K562 (cell line): ENCODE measurements at regions not wholly inside any gene's neighbourhood (a gene's known extent, or its start where the extent isn't known, plus 50 kb on each side); places are given as distances from the start of the nearest gene placed in this dataset.

ENCODE experiments used
- ATAC-seq: fragments of 200-7000 bp; cut with Tn5 transposase; 3 replicates; pipeline ENCODE4 v1.9.1; 2020; ENCODE audit warnings: moderate library complexity
- BruUV-seq: library from RNA; stranded (reverse); fragments of 400-500 nt; replicated peaks from 2 replicates; lab custom pipeline; 2021; lab: Mats Ljungman, UMichigan
- CTCF ChIA-PET: fragments of 300-600 bp; formaldehyde crosslinking; extraction: SDS; loops from one replicate; lab custom pipeline; 2021; ENCODE audit warnings: low intra/inter-chr PET ratio; lab: Yijun Ruan, JAX
- POLR2A ChIA-PET: fragments of 300-600, 350-650 bp; sonication (Branson Sonifier 250); formaldehyde crosslinking; extraction: SDS; loops from one replicate; lab custom pipeline; 2021; ENCODE audit warnings: antibody characterized with exemption, inconsistent platforms; lab: Yijun Ruan, JAX
- DNase-seq, 4 experiments: peaks; one replicate each; pipeline versions ENCODE4 v3.0.0 to v3.0.0-alpha.2; 2011 to 2018; ENCODE audit warnings: low spot score in 3 of 4, mixed read lengths in 3 of 4; ENCODE audit errors: extremely low read depth in 1 of 4
- FAIRE-seq: peaks from 2 replicates; lab custom pipeline; 2011; peaks lifted over from hg19 to GRCh38; lab: Jason Lieb, UNC
- H2AFZ ChIP-seq: 2 replicates; pipeline ENCODE4 v1.6.0; 2011; ENCODE audit warnings: low read depth, low read length, control low read depth, inconsistent platforms
- H3K27ac ChIP-seq: fragments of 200-600 bp; 3 replicates; pipeline ENCODE4 v1.8.0; 2011; ENCODE audit warnings: low read depth, mild to moderate bottlenecking, control low read depth, inconsistent platforms, low read length, moderate library complexity, mixed read lengths; ENCODE audit errors: extremely low read depth
- H3K27me3 ChIP-seq, 2 experiments: fragments of 300-600 bp in 1 of 2; 2 replicates in 1 of 2; 3 replicates in 1 of 2; pipeline versions ENCODE4 v1.6.0 to v1.8.0; 2011; ENCODE audit warnings: inconsistent platforms in 2 of 2, low read length in 2 of 2, mild to moderate bottlenecking in 1 of 2, mixed read lengths in 1 of 2, moderate library complexity in 1 of 2; ENCODE audit not compliant: control insufficient read depth in 2 of 2, insufficient read depth in 2 of 2
- H3K36me3 ChIP-seq: fragments of 300-600 bp; 3 replicates; pipeline ENCODE4 v1.8.0; 2011; ENCODE audit warnings: mild to moderate bottlenecking, low read length, inconsistent platforms; ENCODE audit not compliant: control insufficient read depth, insufficient read depth
- H3K4me1 ChIP-seq, 2 experiments: fragments of 200-600 bp in 1 of 2; replicated peaks in 1 of 2; 2 replicates in 1 of 2; 3 replicates in 1 of 2; pipeline versions ENCODE4 v1.5.1 to v1.8.0; 2011; ENCODE audit warnings: inconsistent platforms in 2 of 2, low read length in 2 of 2, mild to moderate bottlenecking in 1 of 2, mixed read lengths in 1 of 2, moderate library complexity in 1 of 2; ENCODE audit not compliant: control insufficient read depth in 2 of 2, insufficient read depth in 2 of 2
- H3K4me2 ChIP-seq: 2 replicates; pipeline ENCODE4 v1.6.1; 2011; ENCODE audit warnings: low read length, control low read depth, inconsistent platforms, mixed read lengths; ENCODE audit not compliant: insufficient read depth
- H3K4me3 ChIP-seq: fragments of 200-600 bp; sonication (generic), shearing (Covaris generic); 2 replicates; pipeline ENCODE4 v1.5.1; 2016; ENCODE audit warnings: control low read depth, inconsistent platforms
- H3K79me2 ChIP-seq: fragments of 200-600 bp; 3 replicates; pipeline ENCODE4 v1.8.0; 2011; ENCODE audit warnings: low read length, inconsistent platforms; ENCODE audit not compliant: control insufficient read depth, insufficient read depth
- H3K9ac ChIP-seq, 2 experiments: 2 replicates each; pipeline versions ENCODE4 v1.6.0 to v1.6.1; 2011; ENCODE audit warnings: low read depth in 2 of 2, low read length in 2 of 2, control low read depth in 1 of 2, inconsistent platforms in 1 of 2, mild to moderate bottlenecking in 1 of 2, mixed read lengths in 1 of 2; ENCODE audit not compliant: insufficient read depth in 1 of 2
- H3K9me1 ChIP-seq: one replicate; pipeline ENCODE4 v1.6.0; 2011; ENCODE audit warnings: inconsistent platforms, mild to moderate bottlenecking, low read length, moderate library complexity; ENCODE audit not compliant: control insufficient read depth, insufficient read depth
- H3K9me3 ChIP-seq: replicated peaks from 2 replicates; pipeline ENCODE4 v1.5.1; 2011; ENCODE audit warnings: low read depth, low read length, inconsistent platforms; ENCODE audit not compliant: control insufficient read depth, insufficient read depth
- H4K20me1 ChIP-seq: replicated peaks from 2 replicates; pipeline ENCODE4 v1.6.1; 2011; ENCODE audit warnings: low read length, inconsistent platforms, mixed read lengths; ENCODE audit not compliant: control insufficient read depth, insufficient read depth
- DEAF1 ChIP-seq: fragments of 450-650 bp; formaldehyde crosslinking; IDR thresholded peaks from 2 replicates; pipeline ENCODE4 v1.4.0; 2020; ENCODE audit warnings: mild to moderate bottlenecking, moderate library complexity
- HDGF ChIP-seq: fragments of 450-650 bp; IDR thresholded peaks from 2 replicates; pipeline ENCODE4 v1.6.1; 2016
- PTRF ChIP-seq: fragments of 450-650 bp; IDR thresholded peaks from 2 replicates; pipeline ENCODE4 v1.6.1; 2016; ENCODE audit warnings: mild to moderate bottlenecking, missing genetic modification characterization, missing compliant biosample characterization
- RERE ChIP-seq: sonication (generic); formaldehyde crosslinking; IDR thresholded peaks from 2 replicates; pipeline ENCODE4 v1.8.0; 2023; ENCODE audit warnings: missing genetic modification reagents, mild to moderate bottlenecking, borderline replicate concordance
- RFX1 ChIP-seq: fragments of 450-650 bp; IDR thresholded peaks from 2 replicates; pipeline ENCODE4 v1.6.1; 2016; ENCODE audit warnings: mild to moderate bottlenecking, moderate library complexity
- RREB1 ChIP-seq: fragments of 250-450 bp; sonication (Bioruptor Pico); IDR thresholded peaks from 2 replicates; pipeline ENCODE4 v1.4.0; 2020
- SMAD2 ChIP-seq: fragments of 150-350 bp; IDR thresholded peaks from 2 replicates; pipeline ENCODE4 v1.6.1; 2014; ENCODE audit warnings: low read depth, mild to moderate bottlenecking, low read length
- TFAP4 ChIP-seq: sonication (generic); formaldehyde crosslinking; IDR thresholded peaks from 2 replicates; pipeline ENCODE4 v1.8.0; 2022; ENCODE audit warnings: missing genetic modification reagents, mild to moderate bottlenecking, moderate library complexity, borderline replicate concordance
- ZBTB8A ChIP-seq: fragments of 450-650 bp; IDR thresholded peaks from 2 replicates; pipeline ENCODE4 v1.6.1; 2018; ENCODE audit warnings: mild to moderate bottlenecking, moderate library complexity; ENCODE audit not compliant: partially characterized antibody
- ZEB2 ChIP-seq: fragments of 450-650 bp; IDR thresholded peaks from 2 replicates; pipeline ENCODE4 v1.6.1; 2016
- WGBS: fragments of 100-300 bp; shearing (Covaris generic); methylation state at CpG from one replicate; pipeline ENCODE4 v1.1.6; 2016; ENCODE audit warnings: low coverage, mixed read lengths; ENCODE audit not compliant: insufficient coverage; ENCODE audit errors: missing lambda C conversion rate; 5-methylcytosine and 5-hydroxymethylcytosine counted together
- in situ Hi-C: fragments of 300-500 bp; cut with MboI; formaldehyde crosslinking; loops from 4 replicates; pipeline ENCODE4 v1.15.0; 2018; ENCODE audit warnings: inconsistent platforms, mixed read lengths
- intact Hi-C: fragments of 100-400 bp; cut with micrococcal nuclease; formaldehyde crosslinking; loops from 2 replicates; pipeline ENCODE4 v1.14.2; 2022

GRCh38 chr14:106625186-106625585, 1098.8 kb downstream of the TMEM121 start:
- Histone ChIP-seq H3K4me1 (no peaks in the 10 kb centered on the region), H3K4me2 (no peak overlapping the region), H3K9me3 (no peaks in the 10 kb centered on the region), H3K9ac (no peak overlapping the region), H4K20me1 (no peaks in the 10 kb centered on the region), H3K27me3 (no peaks in the 10 kb centered on the region), H3K79me2 (no peaks in the 10 kb centered on the region), H3K36me3 (no peaks in the 10 kb centered on the region), H3K27ac (no peak overlapping the region), H3K9me1 (no peaks in the 10 kb centered on the region), H2AFZ (no peak overlapping the region), H3K4me3 (no peak overlapping the region)
- ChIA-PET CTCF (no interaction called here), POLR2A (no interaction called here)
- ATAC-seq (no peak), DNase-seq (no peak), FAIRE-seq (no peak)
- intact Hi-C loops (no loop called here), in situ Hi-C loops (no loop called here)
- BruUV-seq = no TSS peak
- 0% methylated on average over 3 of the region's 3 CpGs for WGBS
- no peak for TF ChIP-seq HDGF
- TF ChIP-seq SMAD2 = no peak
- no peak for TF ChIP-seq TFAP4 (CRISPR knock-in tag)
- TF ChIP-seq RERE (CRISPR knock-in tag) = no peak
- no peak for TF ChIP-seq PTRF (tag)
- TF ChIP-seq ZEB2 = no peak
- TF ChIP-seq DEAF1 (CRISPR knock-in tag) = no peak
- TF ChIP-seq RFX1 = no peak
- no peak for TF ChIP-seq RREB1
- TF ChIP-seq ZBTB8A = no peak
